ENCODE measurements at regions not wholly inside any gene's neighbourhood (a gene's known extent, or its start where the extent isn't known, plus 50 kb on each side); places are given as distances from the start of the nearest gene placed in this dataset.
"Not testable (repeated sequence)": the region's sequence is repeated elsewhere in the genome, so short reads cannot be mapped to it uniquely, and the experiment has no call there.

- no peaks in the 10 kb centered on the region for H3K36me3 ChIP-seq
- intact Hi-C loops (cut with DNase I; ENCODE audit: low total_unique reads) (no loop called here), in situ Hi-C loops (cut with MboI; ENCODE audit: low sequenced_read_pairs in 4 of 4) (no loop called here)
Measured at GRCh38 chr7:110421490-110422241, 669.3 kb upstream of the LRRN3 start.

GRCh38 chr7:110432061-110432553, 658.8 kb upstream of the LRRN3 start:
- DNase-seq (no peak), ATAC-seq (no peak)
- no peak overlapping the region for H3K27ac ChIP-seq
- H3K36me3 ChIP-seq: no peaks in the 10 kb centered on the region
- H3K4me3 ChIP-seq: no peak overlapping the region
- H3K27me3 ChIP-seq: no peaks in the 10 kb centered on the region
- H3K9me3 ChIP-seq: no peaks in the 10 kb centered on the region
- intact Hi-C loops (cut with DNase I; ENCODE audit: low total_unique reads) (no loop called here), in situ Hi-C loops (cut with MboI; ENCODE audit: low sequenced_read_pairs in 4 of 4) (no loop called here)
- TF ChIP-seq CTCF (IDR thresholded peaks at IDR 0.05 in 4 of 5, conservative IDR thresholded peaks at IDR 0.05 in 1 of 5): no peak
- TF ChIP-seq POLR2A (IDR thresholded peaks at IDR 0.05): no peak
- H3K4me1 ChIP-seq: no peaks in the 10 kb centered on the region

More at GRCh38 chr7:110421490-110422241, 669.3 kb upstream of the LRRN3 start:
- DNase-seq: no peak
- no peak overlapping the region for H3K4me3 ChIP-seq
- no peak for TF ChIP-seq CTCF (IDR thresholded peaks at IDR 0.05 in 4 of 5, conservative IDR thresholded peaks at IDR 0.05 in 1 of 5)
- TF ChIP-seq POLR2A (IDR thresholded peaks at IDR 0.05): no peak
- H3K9me3 ChIP-seq: no peaks in the 10 kb centered on the region
- ATAC-seq: no peak
- no peaks in the 10 kb centered on the region for H3K27me3 ChIP-seq
- no peak overlapping the region for H3K27ac ChIP-seq
- H3K4me1 ChIP-seq: no peaks in the 10 kb centered on the region

DNA sequence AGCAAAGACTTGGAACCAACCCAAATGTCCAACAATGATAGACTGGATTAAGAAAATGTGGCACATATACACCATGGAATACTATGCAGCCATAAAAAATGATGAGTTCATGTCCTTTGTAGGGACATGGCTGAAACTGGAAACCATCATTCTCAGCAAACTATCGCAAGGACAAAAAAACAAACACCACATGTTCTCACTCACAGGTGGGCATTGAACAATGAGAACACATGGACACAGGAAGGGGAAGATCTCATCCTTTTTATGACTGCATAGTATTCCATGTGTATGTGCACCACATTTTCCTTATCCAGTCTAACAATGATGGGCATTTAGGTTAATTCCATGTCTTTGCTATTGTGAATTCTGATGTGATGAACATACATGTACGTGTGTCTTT, 652.0 kb upstream of the LRRN3 start:
- H3K27me3 ChIP-seq; H3K36me3 ChIP-seq; DNase-seq; in situ Hi-C loops (cut with MboI; ENCODE audit: low sequenced_read_pairs in 4 of 4); H3K4me3 ChIP-seq; intact Hi-C loops (cut with DNase I; ENCODE audit: low total_unique reads); H3K27ac ChIP-seq; H3K4me1 ChIP-seq; H3K9me3 ChIP-seq; ATAC-seq: not testable (repeated sequence)

DNA sequence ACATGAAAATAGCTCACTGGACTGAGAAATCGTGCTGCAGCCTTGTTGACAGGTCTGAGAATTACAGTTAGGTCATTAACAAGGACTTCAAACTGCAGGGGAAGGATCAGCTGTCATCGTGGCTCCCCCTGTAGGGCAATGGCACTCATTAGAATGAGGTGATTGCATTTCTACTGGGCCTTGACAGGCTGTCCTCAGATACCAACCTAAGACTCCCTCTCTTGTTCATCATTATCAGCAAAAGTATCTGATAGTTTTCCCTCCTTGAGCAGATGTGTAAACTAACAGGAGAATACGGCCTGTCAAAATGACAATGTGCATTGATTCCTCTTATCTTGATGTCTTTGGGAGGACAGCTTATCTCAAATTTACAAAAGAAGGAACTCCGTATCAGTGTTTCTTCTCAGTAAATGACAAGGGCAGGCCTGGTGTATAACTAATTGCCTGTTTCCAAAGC, 648.5 kb upstream of the LRRN3 start:
- TF ChIP-seq POLR2A (IDR thresholded peaks at IDR 0.05): no peak
- no peak for TF ChIP-seq CTCF (IDR thresholded peaks at IDR 0.05 in 4 of 5, conservative IDR thresholded peaks at IDR 0.05 in 1 of 5)
- Histone ChIP-seq H3K27ac (no peak overlapping the region), H3K36me3 (no peaks in the 10 kb centered on the region), H3K9me3 (no peaks in the 10 kb centered on the region), H3K4me1 (no peaks in the 10 kb centered on the region), H3K4me3 (no peak overlapping the region), H3K27me3 (no peaks in the 10 kb centered on the region)
- ATAC-seq: no peak
- DNase-seq: no peak
- intact Hi-C loops (cut with DNase I; ENCODE audit: low total_unique reads) (no loop called here), in situ Hi-C loops (cut with MboI; ENCODE audit: low sequenced_read_pairs in 4 of 4) (no loop called here)

- no peak overlapping the region for H3K4me3 ChIP-seq
- intact Hi-C loops (cut with DNase I; ENCODE audit: low total_unique reads) (no loop called here), in situ Hi-C loops (cut with MboI; ENCODE audit: low sequenced_read_pairs in 4 of 4) (no loop called here)
- ATAC-seq: no peak
- no peak for TF ChIP-seq CTCF (IDR thresholded peaks at IDR 0.05 in 4 of 5, conservative IDR thresholded peaks at IDR 0.05 in 1 of 5)
- no peak for TF ChIP-seq POLR2A (IDR thresholded peaks at IDR 0.05)
- no peaks in the 10 kb centered on the region for H3K27me3 ChIP-seq
- no peaks in the 10 kb centered on the region for H3K4me1 ChIP-seq
- no peaks in the 10 kb centered on the region for H3K36me3 ChIP-seq
- H3K27ac ChIP-seq: no peak overlapping the region
- H3K9me3 ChIP-seq: no peaks in the 10 kb centered on the region
- no peak for DNase-seq
Measured at GRCh38 chr7:110446658-110447057, 644.3 kb upstream of the LRRN3 start.
